ENCODE measurements at regions not wholly inside any gene's neighbourhood (a gene's known extent, or its start where the extent isn't known, plus 50 kb on each side); places are given as distances from the start of the nearest gene placed in this dataset.

- H3K27me3 ChIP-seq (ENCODE audit: control insufficient read depth in 3 of 3, insufficient read depth in 3 of 3, low read length in 3 of 3), result peaks cover 7 to 45% (median 24%) of the 10 kb centered on the region in 3 donors
- H3K4me3 ChIP-seq (ENCODE audit: low read length in 3 of 3), result no peak overlapping the region
- no peaks in the 10 kb centered on the region for H3K36me3 ChIP-seq (ENCODE audit: control insufficient read depth in 3 of 3, insufficient read depth in 3 of 3, low read length in 3 of 3)
- peaks cover 0 to 2% (median 0%) of the 10 kb centered on the region in 3 donors for H3K4me1 ChIP-seq (ENCODE audit: control insufficient read depth in 3 of 3, insufficient read depth in 3 of 3, low read length in 3 of 3)
- no peak overlapping the region for H3K27ac ChIP-seq (ENCODE audit: low read depth, low read length)
- no peak overlapping the region for H3K9ac ChIP-seq (ENCODE audit: low read depth in 1 of 3, low read length in 3 of 3)
- no peaks in the 10 kb centered on the region for H3K9me3 ChIP-seq (ENCODE audit: control insufficient read depth in 3 of 3, low read length in 3 of 3)
Observed at GRCh38 chr1:5751833-5752745, 240.1 kb downstream of the NPHP4 start.

- H3K9me3 ChIP-seq (ENCODE audit: control insufficient read depth in 3 of 3, low read length in 3 of 3), result no peaks in the 10 kb centered on the region
- peaks cover 10 to 53% (median 30%) of the 10 kb centered on the region in 3 donors for H3K27me3 ChIP-seq (ENCODE audit: control insufficient read depth in 3 of 3, insufficient read depth in 3 of 3, low read length in 3 of 3)
- H3K4me1 ChIP-seq (ENCODE audit: control insufficient read depth in 3 of 3, insufficient read depth in 3 of 3, low read length in 3 of 3), result peaks cover 0 to 2% (median 0%) of the 10 kb centered on the region in 3 donors
- no peak overlapping the region for H3K9ac ChIP-seq (ENCODE audit: low read depth in 1 of 3, low read length in 3 of 3)
- H3K27ac ChIP-seq (ENCODE audit: low read depth, low read length), result no peak overlapping the region
- H3K36me3 ChIP-seq (ENCODE audit: control insufficient read depth in 3 of 3, insufficient read depth in 3 of 3, low read length in 3 of 3), result no peaks in the 10 kb centered on the region
- H3K4me3 ChIP-seq (ENCODE audit: low read length in 3 of 3), result no peak overlapping the region
Observed at GRCh38 chr1:5751163-5751540, 241.1 kb downstream of the NPHP4 start.

GRCh38 chr1:5750186-5751162, 241.8 kb downstream of the NPHP4 start:
- Histone ChIP-seq H3K4me1 (ENCODE audit: control insufficient read depth in 3 of 3, insufficient read depth in 3 of 3, low read length in 3 of 3) (peaks cover 0 to 2% (median 0%) of the 10 kb centered on the region in 3 donors), H3K9me3 (ENCODE audit: control insufficient read depth in 3 of 3, low read length in 3 of 3) (no peaks in the 10 kb centered on the region), H3K27ac (ENCODE audit: low read depth, low read length) (no peak overlapping the region), H3K9ac (ENCODE audit: low read depth in 1 of 3, low read length in 3 of 3) (no peak overlapping the region), H3K36me3 (ENCODE audit: control insufficient read depth in 3 of 3, insufficient read depth in 3 of 3, low read length in 3 of 3) (no peaks in the 10 kb centered on the region), H3K27me3 (ENCODE audit: control insufficient read depth in 3 of 3, insufficient read depth in 3 of 3, low read length in 3 of 3) (peaks cover 16 to 57% (median 37%) of the 10 kb centered on the region in 3 donors), H3K4me3 (ENCODE audit: low read length in 3 of 3) (no peak overlapping the region)

GRCh38 chr1:5748286-5749225, 243.7 kb downstream of the NPHP4 start:
- Histone ChIP-seq H3K4me1 (ENCODE audit: control insufficient read depth in 3 of 3, insufficient read depth in 3 of 3, low read length in 3 of 3) (peaks cover 0 to 2% (median 0%) of the 10 kb centered on the region in 3 donors), H3K9ac (ENCODE audit: low read depth in 1 of 3, low read length in 3 of 3) (no peak overlapping the region), H3K9me3 (ENCODE audit: control insufficient read depth in 3 of 3, low read length in 3 of 3) (no peaks in the 10 kb centered on the region), H3K36me3 (ENCODE audit: control insufficient read depth in 3 of 3, insufficient read depth in 3 of 3, low read length in 3 of 3) (no peaks in the 10 kb centered on the region), H3K27ac (ENCODE audit: low read depth, low read length) (no peak overlapping the region), H3K4me3 (ENCODE audit: low read length in 3 of 3) (no peak overlapping the region), H3K27me3 (ENCODE audit: control insufficient read depth in 3 of 3, insufficient read depth in 3 of 3, low read length in 3 of 3) (peaks cover 28 to 54% (median 46%) of the 10 kb centered on the region in 3 donors)

GRCh38 chr1:5747426-5748285, 244.6 kb downstream of the NPHP4 start:
- Histone ChIP-seq H3K4me1 (ENCODE audit: control insufficient read depth in 3 of 3, insufficient read depth in 3 of 3, low read length in 3 of 3) (peaks cover 0 to 2% (median 0%) of the 10 kb centered on the region in 3 donors), H3K36me3 (ENCODE audit: control insufficient read depth in 3 of 3, insufficient read depth in 3 of 3, low read length in 3 of 3) (no peaks in the 10 kb centered on the region), H3K4me3 (ENCODE audit: low read length in 3 of 3) (no peak overlapping the region), H3K9me3 (ENCODE audit: control insufficient read depth in 3 of 3, low read length in 3 of 3) (no peaks in the 10 kb centered on the region), H3K9ac (ENCODE audit: low read depth in 1 of 3, low read length in 3 of 3) (no peak overlapping the region), H3K27ac (ENCODE audit: low read depth, low read length) (no peak overlapping the region), H3K27me3 (ENCODE audit: control insufficient read depth in 3 of 3, insufficient read depth in 3 of 3, low read length in 3 of 3) (peaks cover 31 to 59% (median 53%) of the 10 kb centered on the region in 3 donors)

- Histone ChIP-seq H3K9me3 (ENCODE audit: control insufficient read depth in 3 of 3, low read length in 3 of 3) (no peaks in the 10 kb centered on the region), H3K27ac (ENCODE audit: low read depth, low read length) (no peak overlapping the region), H3K4me1 (ENCODE audit: control insufficient read depth in 3 of 3, insufficient read depth in 3 of 3, low read length in 3 of 3) (peaks cover 0 to 2% (median 0%) of the 10 kb centered on the region in 3 donors), H3K9ac (ENCODE audit: low read depth in 1 of 3, low read length in 3 of 3) (no peak overlapping the region), H3K27me3 (ENCODE audit: control insufficient read depth in 3 of 3, insufficient read depth in 3 of 3, low read length in 3 of 3) (peaks cover 33 to 60% (median 54%) of the 10 kb centered on the region in 3 donors), H3K4me3 (ENCODE audit: low read length in 3 of 3) (no peak overlapping the region), H3K36me3 (ENCODE audit: control insufficient read depth in 3 of 3, insufficient read depth in 3 of 3, low read length in 3 of 3) (no peaks in the 10 kb centered on the region)
Observed at GRCh38 chr1:5746611-5747425, 245.4 kb downstream of the NPHP4 start.

- Histone ChIP-seq H3K9ac (ENCODE audit: low read depth in 1 of 3, low read length in 3 of 3) (no peak overlapping the region), H3K4me3 (ENCODE audit: low read length in 3 of 3) (no peak overlapping the region), H3K27ac (ENCODE audit: low read depth, low read length) (no peak overlapping the region), H3K9me3 (ENCODE audit: control insufficient read depth in 3 of 3, low read length in 3 of 3) (no peaks in the 10 kb centered on the region), H3K36me3 (ENCODE audit: control insufficient read depth in 3 of 3, insufficient read depth in 3 of 3, low read length in 3 of 3) (no peaks in the 10 kb centered on the region), H3K4me1 (ENCODE audit: control insufficient read depth in 3 of 3, insufficient read depth in 3 of 3, low read length in 3 of 3) (peaks cover 0 to 2% (median 0%) of the 10 kb centered on the region in 3 donors), H3K27me3 (ENCODE audit: control insufficient read depth in 3 of 3, insufficient read depth in 3 of 3, low read length in 3 of 3) (peaks cover 38 to 63% (median 60%) of the 10 kb centered on the region in 3 donors)
Observed at GRCh38 chr1:5745800-5746610, 246.2 kb downstream of the NPHP4 start.
